Glutamatergic neuron (in vitro differentiated cells): ENCODE measurements at regions not wholly inside any gene's neighbourhood (a gene's known extent, or its start where the extent isn't known, plus 50 kb on each side); places are given as distances from the start of the nearest gene placed in this dataset.
"Not testable (repeated sequence)": the region's sequence is repeated elsewhere in the genome, so short reads cannot be mapped to it uniquely, and the experiment has no call there.

Source experiments
- DNase-seq: peaks from one replicate; pipeline ENCODE4 v3.0.0; 2022
- H3K27ac Mint-ChIP-seq: one replicate; pipeline ENCODE4 v1.8.0; 2020; ENCODE audit warnings: mild to moderate bottlenecking, mixed read lengths, inconsistent platforms; ENCODE audit not compliant: unreplicated experiment
- H3K27me3 Mint-ChIP-seq: one replicate; pipeline ENCODE4 v1.8.0; 2020; ENCODE audit warnings: mild to moderate bottlenecking, moderate library complexity, mixed read lengths, inconsistent platforms; ENCODE audit not compliant: unreplicated experiment
- H3K36me3 Mint-ChIP-seq: one replicate; pipeline ENCODE4 v1.8.0; 2020; ENCODE audit warnings: mild to moderate bottlenecking, mixed read lengths, inconsistent platforms; ENCODE audit not compliant: unreplicated experiment
- H3K4me1 Mint-ChIP-seq: one replicate; pipeline ENCODE4 v1.8.0; 2020; ENCODE audit warnings: mild to moderate bottlenecking, low read depth, mixed read lengths, inconsistent platforms; ENCODE audit not compliant: unreplicated experiment
- H3K4me3 Mint-ChIP-seq: one replicate; pipeline ENCODE4 v1.8.0; 2020; ENCODE audit warnings: mild to moderate bottlenecking, mixed read lengths, inconsistent platforms; ENCODE audit not compliant: unreplicated experiment
- H3K9me3 Mint-ChIP-seq: one replicate; pipeline ENCODE4 v1.8.0; 2020; ENCODE audit warnings: mild to moderate bottlenecking, moderate library complexity, mixed read lengths, inconsistent platforms; ENCODE audit not compliant: unreplicated experiment
- CTCF ChIP-seq: fragments of 200-600 bp; sonication (generic); IDR thresholded peaks from one replicate; pipeline ENCODE4 v1.5.0; 2021; ENCODE audit not compliant: partially characterized antibody, unreplicated experiment

GRCh38 chr2:230601510-230601909 lies 111.1 kb upstream of the CAB39 start:
- TF ChIP-seq CTCF: no peak
- Mint-ChIP-seq H3K36me3 (no peaks in the 10 kb centered on the region), H3K27me3 (peaks cover 3% of the 10 kb centered on the region), H3K27ac (no peak overlapping the region), H3K4me3 (no peak overlapping the region), H3K4me1 (no peaks in the 10 kb centered on the region), H3K9me3 (no peaks in the 10 kb centered on the region)
- no peak for DNase-seq

DNA sequence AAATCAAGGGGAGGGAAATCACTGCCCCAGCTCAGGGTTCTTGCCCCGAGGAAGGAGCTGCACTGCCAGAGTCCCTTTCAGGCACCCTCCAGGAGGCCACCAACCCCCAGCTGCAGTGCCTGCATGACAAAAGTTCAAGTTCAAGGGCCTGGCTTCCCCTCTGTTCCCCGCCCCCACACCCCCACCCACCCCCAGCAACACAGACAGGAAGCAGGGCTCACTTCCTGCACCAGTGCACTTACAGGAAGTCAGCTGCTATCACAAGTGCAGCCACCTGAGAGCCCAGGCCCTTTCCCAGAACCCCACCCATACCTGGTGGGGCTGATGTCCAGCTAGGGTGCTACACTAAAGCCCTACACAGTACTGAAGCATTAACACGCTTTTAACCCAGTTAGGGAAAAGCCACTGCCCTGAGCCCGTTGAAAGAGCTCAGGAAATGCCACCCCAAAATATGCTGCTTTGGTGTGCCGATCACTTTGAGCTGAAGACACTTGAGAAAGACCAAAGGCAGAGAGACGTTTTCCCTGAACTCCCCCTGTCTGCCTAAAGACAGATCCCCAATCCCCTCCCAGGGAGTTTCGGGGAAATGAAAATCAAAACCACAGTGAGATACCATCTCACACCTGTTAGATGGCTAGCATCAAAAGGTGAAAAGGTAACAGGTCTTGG lies 109.9 kb upstream of the CAB39 start:
- no peak overlapping the region for H3K27ac Mint-ChIP-seq
- no peaks in the 10 kb centered on the region for H3K9me3 Mint-ChIP-seq
- H3K36me3 Mint-ChIP-seq: no peaks in the 10 kb centered on the region
- H3K4me3 Mint-ChIP-seq: no peak overlapping the region
- TF ChIP-seq CTCF: no peak
- no peaks in the 10 kb centered on the region for H3K4me1 Mint-ChIP-seq
- peaks cover 4% of the 10 kb centered on the region for H3K27me3 Mint-ChIP-seq
- no peak for DNase-seq

- DNase-seq, H3K27ac Mint-ChIP-seq, H3K27me3 Mint-ChIP-seq, H3K36me3 Mint-ChIP-seq, H3K9me3 Mint-ChIP-seq, H3K4me3 Mint-ChIP-seq, H3K4me1 Mint-ChIP-seq: not testable (repeated sequence)
These were observed 109.3 kb upstream of the CAB39 start for GRCh38 chr2:230603317-230603716.

DNA sequence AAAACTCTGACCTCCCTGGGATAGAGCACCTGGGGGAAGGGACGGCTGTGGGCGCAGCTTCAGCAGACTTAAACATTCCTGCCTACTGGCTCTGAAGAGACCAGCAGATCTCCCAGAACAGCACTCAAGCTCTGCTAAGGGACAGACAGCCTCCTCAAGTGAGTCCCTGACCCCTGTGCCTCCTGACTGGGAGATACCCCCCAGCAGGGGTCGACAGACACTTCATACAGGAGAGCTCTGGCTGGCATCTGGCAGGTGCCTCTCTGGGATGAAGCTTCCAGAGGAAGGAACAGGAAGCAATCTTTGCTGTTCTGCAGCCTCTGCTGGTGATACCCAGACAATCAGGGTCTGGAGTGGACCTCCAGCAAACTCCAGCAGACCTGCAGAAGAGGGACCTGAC lies 108.5 kb upstream of the CAB39 start:
- H3K27me3 Mint-ChIP-seq, H3K9me3 Mint-ChIP-seq, H3K36me3 Mint-ChIP-seq, DNase-seq, H3K27ac Mint-ChIP-seq, H3K4me1 Mint-ChIP-seq, H3K4me3 Mint-ChIP-seq: not testable (repeated sequence)

- Mint-ChIP-seq H3K27me3 (no peaks in the 10 kb centered on the region), H3K36me3 (no peaks in the 10 kb centered on the region), H3K4me1 (no peaks in the 10 kb centered on the region), H3K27ac (no peak overlapping the region), H3K9me3 (no peaks in the 10 kb centered on the region), H3K4me3 (no peak overlapping the region)
- no peak for TF ChIP-seq CTCF
- no peak for DNase-seq
These were observed 98.6 kb upstream of the CAB39 start for GRCh38 chr2:230614040-230614439.

DNA sequence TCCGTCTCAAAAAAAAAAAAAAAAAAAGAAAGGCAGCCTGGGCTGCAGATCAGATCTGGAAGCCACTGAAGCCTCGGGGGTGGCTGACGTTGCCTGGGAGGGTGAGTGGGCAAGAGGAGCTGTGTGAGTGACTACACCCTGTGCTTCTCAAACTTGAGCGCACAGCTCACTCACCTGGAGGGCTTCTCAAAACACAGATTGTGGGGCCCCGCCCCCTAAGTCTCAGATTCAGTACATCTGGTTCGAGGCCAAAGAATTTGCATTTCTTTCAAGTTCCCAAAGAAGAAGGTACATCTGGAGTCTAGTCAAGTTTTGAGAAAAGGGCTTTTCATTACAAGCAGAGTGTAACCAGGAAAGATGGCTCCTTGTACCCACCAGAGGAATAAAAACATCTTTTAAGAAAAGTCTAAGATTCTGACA lies 97.7 kb upstream of the CAB39 start:
- TF ChIP-seq CTCF: no peak
- no peaks in the 10 kb centered on the region for H3K9me3 Mint-ChIP-seq
- H3K4me1 Mint-ChIP-seq: no peaks in the 10 kb centered on the region
- no peak overlapping the region for H3K4me3 Mint-ChIP-seq
- no peaks in the 10 kb centered on the region for H3K27me3 Mint-ChIP-seq
- no peak for DNase-seq
- H3K36me3 Mint-ChIP-seq: no peaks in the 10 kb centered on the region
- no peak overlapping the region for H3K27ac Mint-ChIP-seq

DNA sequence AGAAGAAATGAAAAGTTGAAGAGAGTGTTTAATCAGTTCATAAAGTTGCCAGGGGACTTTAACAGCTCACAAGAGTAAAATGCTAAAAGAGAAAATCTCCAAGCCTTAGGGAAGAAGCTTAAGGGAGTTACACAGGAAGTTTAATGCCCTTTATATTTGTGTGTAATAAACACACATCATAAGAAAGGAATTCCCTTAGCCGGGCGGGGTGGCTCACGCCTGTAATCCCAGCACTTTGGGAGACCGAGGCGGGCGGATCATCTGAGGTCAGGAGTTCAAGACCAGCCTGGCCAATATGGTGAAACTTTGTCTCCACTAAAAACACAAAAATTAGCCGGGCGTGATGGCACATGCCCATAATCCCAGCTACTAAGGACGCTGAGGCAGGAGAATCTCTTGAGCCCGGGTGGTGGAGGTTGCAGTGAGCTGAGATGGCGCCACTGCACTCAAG lies 95.4 kb upstream of the CAB39 start:
- H3K27me3 Mint-ChIP-seq, DNase-seq, H3K9me3 Mint-ChIP-seq, H3K4me3 Mint-ChIP-seq, H3K27ac Mint-ChIP-seq, H3K4me1 Mint-ChIP-seq, H3K36me3 Mint-ChIP-seq: not testable (repeated sequence)
